NCI-H2196 treated with DMSO at 0.1 percent for 48 hours (cell line): ENCODE measurements at regions not wholly inside any gene's neighbourhood (a gene's known extent, or its start where the extent isn't known, plus 50 kb on each side); places are given as distances from the start of the nearest gene placed in this dataset.
"Not testable (repeated sequence)": the region's sequence is repeated elsewhere in the genome, so short reads cannot be mapped to it uniquely, and the experiment has no call there.

ENCODE experiments used
- DNase-seq: peaks from one replicate; lab custom pipeline; 2025; ENCODE audit not compliant: unreplicated experiment; lab: John Stamatoyannopoulos, UW

DNA sequence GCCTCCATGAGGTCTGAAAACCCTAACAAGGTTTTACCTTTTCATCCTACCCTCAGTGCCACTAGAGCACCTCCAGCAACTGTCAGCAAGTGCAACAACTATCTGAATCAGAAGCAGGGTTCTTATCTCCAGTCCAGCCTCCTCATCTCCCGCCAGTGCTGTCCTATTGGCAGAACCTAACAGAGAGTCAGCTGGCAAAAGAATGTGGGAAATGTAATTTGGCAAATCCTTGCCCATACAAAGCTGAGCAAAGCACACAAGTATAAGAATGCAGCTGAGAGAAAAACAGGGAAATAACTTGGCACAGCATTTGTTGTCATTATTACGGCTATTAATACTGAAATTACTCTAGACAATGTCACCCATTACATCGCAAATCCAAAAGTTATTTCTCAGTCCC, 124.2 kb downstream of the ATP6V1G3 start:
- no peak for DNase-seq

DNA sequence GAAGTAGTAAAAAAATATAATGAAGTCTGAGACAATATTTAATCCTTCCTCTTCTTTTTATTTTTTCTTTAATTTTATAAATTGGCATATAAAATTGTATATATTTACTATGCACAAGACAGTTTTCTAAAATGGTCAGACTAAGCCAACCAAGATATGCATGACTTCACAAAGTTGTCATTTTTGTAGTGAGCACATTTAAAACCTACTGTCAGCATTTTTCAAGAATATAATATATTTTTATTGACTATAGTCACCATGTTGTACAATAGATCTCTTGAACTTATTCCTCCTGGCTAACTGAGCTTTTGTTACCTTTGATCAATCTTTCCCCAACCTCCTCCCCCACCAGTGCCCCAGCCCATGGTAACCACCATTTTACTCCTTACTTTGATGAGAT, 129.2 kb downstream of the ATP6V1G3 start:
- DNase-seq, result no peak

- no peak for DNase-seq
Observed at GRCh38 chr1:198408716-198409115, 131.8 kb downstream of the ATP6V1G3 start.

DNA sequence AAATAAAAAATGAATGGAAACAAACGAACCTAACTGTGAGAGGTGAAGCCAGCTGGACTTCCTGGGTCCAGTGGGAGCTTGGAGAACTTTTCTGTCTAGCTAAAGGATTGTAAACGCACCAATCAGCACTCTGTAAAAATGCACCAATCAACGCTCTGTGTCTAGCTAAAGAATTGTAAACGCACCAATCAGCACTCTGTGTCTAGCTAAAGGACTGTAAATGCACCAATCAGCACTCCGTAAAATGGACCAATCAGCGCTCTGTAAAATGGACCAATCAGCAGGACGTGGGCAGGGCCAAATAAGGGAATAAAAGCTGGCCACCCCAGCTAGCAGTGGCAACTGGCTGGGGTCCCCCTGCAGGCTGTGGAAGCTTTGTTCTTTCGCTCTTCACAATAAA, 135.8 kb downstream of the ATP6V1G3 start:
- DNase-seq, result not testable (repeated sequence)

DNA sequence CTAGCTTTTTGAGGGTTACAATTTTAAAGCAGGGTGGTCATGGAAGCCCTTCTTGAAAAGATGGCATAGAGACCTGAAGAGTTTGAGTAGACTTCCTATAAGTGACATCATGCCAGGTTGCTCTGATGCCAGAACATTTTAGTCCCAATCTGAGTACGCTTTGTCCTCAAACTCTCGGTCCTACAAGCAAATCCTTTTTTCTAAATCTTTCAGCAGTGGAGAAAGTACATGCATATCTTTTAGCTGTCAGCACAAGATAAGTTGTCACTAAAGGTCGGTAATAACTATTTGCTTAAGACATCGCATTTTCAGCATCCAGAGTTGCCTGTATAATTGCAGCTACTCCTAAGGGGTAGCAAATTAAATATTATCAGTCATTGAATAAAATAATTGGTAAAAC, 140.4 kb downstream of the ATP6V1G3 start:
- DNase-seq, result no peak

- no peak for DNase-seq
Observed at GRCh38 chr1:198399452-198399851, 141.0 kb downstream of the ATP6V1G3 start.

DNA sequence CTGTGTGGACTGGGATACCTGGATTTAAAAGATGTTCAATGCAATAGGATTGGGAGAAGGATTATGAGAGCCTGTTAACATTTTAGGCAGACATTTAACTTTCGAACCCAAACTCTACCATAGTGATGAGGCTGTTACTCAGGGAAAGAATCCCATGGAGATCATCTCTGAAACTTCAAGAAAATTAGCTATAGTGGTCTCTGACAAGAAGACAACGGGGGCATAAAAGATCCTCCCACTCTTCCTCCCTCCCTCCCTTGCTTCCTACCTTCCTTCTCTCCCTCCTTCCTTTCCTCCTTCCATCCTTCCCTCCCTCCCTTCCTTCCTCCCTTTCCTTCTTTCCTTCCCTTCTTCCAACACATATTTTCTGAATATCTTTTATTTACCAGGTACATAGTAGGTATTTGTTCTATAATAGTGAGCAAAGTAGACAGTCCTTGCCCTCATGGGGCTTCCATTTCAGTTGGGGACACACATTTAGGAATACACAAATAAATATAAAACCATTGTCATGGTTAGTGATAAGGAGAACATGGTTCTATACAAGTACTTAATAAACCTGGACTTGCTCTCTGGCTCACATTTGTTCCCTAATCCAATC, 143.2 kb downstream of the ATP6V1G3 start:
- DNase-seq, result no peak

DNA sequence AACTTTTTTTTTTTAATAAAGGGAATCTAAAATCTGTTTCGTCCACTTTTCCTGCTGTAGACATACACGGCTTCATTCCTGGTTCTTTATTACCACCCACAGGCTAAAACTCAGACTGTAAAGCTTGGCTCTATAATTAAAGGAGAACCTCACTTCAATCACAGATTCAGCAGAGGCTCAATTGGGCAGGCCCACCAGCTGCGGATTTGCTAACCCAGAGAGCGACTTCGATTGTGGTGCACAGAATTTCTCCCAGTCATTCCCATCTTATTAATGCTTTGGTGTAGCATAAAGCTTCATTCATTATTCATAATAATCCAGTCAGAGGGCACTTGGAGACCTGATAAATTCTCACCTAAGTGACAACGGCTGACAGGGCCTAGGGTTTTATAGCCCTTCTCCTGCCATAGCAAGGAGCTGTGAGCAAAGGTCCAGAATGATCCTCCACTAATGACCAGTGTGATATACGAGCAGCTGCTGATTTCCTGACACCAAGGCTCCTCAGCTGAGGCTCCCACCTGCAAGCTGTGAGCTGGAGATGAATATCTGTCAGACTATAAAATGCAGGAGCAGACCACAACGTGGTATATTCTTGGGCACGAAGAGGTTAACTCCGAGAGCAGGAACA, 149.0 kb downstream of the ATP6V1G3 start:
- DNase-seq, result no peak

GRCh38 chr1:198387587-198387986, 152.9 kb downstream of the ATP6V1G3 start:
- DNase-seq, result no peak

- no peak for DNase-seq
Observed at GRCh38 chr1:198380275-198380674, 160.2 kb downstream of the ATP6V1G3 start.

GRCh38 chr1:198377702-198378101, 162.8 kb downstream of the ATP6V1G3 start:
- DNase-seq, result no peak

DNA sequence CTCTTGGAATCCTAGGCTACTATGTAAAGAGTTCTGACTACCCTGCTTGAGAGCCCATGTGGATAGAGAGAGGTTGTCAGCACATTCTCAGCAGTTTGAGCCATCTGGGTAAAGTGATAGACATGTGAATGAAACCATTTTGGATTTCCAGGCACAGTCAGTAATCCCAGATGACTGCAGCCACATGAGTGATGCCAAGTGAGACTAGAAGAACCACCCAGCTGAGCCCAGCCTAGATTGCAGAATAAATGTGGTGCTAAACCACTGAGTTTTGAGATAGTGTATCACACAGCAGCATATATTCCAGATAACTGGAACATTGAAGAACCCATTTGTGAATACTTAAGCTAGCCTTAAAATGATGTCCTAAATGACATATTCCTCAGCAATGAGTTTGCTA, 166.2 kb downstream of the ATP6V1G3 start:
- DNase-seq, result no peak

DNA sequence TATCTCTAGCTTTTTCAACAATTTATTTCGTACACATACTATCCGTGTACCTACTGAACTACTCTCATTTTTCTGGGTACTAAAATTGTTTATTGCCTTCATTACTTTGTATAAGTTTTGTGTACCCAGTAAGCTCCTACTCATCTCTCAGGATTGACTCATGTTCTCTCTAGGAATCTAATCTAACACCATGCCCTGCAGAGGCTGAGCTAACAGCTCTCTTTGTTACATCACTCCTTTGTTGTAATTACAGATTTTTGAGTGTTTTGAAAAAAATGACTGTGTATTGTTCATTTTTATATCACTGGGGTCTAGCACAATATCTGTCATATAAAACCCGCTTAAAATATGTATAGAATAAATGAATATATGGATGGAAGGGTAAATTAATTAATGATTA, 167.1 kb downstream of the ATP6V1G3 start:
- DNase-seq, result no peak
